CD14-positive monocyte (primary cell): ENCODE measurements at regions not wholly inside any gene's neighbourhood (a gene's known extent, or its start where the extent isn't known, plus 50 kb on each side); places are given as distances from the start of the nearest gene placed in this dataset.

ENCODE experiments used
- DNase-seq, 3 donors: peaks; one replicate each; pipeline ENCODE4 v3.0.0-alpha.2; 2011 to 2022
- H2AFZ ChIP-seq: 2 replicates; pipeline ENCODE4 v1.6.0; 2012; ENCODE audit warnings: mild to moderate bottlenecking, low read depth, low read length, inconsistent platforms; ENCODE audit not compliant: insufficient read depth, poor library complexity, severe bottlenecking
- H3K27ac ChIP-seq, 2 donors: 1 replicate in 1 of 2; 2 replicates in 1 of 2; pipeline ENCODE4 v1.5.1; 2012 to 2013; ENCODE audit warnings: low read length in 2 of 2, control low read depth in 1 of 2, inconsistent platforms in 1 of 2, low read depth in 1 of 2, mild to moderate bottlenecking in 1 of 2
- H3K27me3 ChIP-seq, 2 donors: one replicate each; pipeline versions ENCODE4 v1.6.0 to v1.6.1; 2011 to 2013; ENCODE audit warnings: low read length in 2 of 2; ENCODE audit not compliant: control insufficient read depth in 2 of 2, insufficient read depth in 2 of 2
- H3K36me3 ChIP-seq, 2 donors: replicated peaks in 1 of 2; 1 replicate in 1 of 2; 2 replicates in 1 of 2; pipeline versions ENCODE4 v1.5.1 to v1.6.1; 2012 to 2013; ENCODE audit warnings: low read length in 2 of 2, control low read depth in 1 of 2, inconsistent platforms in 1 of 2, mild to moderate bottlenecking in 1 of 2; ENCODE audit not compliant: insufficient read depth in 2 of 2, control insufficient read depth in 1 of 2
- H3K4me1 ChIP-seq, 2 donors: 1 replicate in 1 of 2; 2 replicates in 1 of 2; pipeline versions ENCODE4 v1.5.1 to v1.6.1; 2012 to 2013; ENCODE audit warnings: low read length in 2 of 2, control low read depth in 1 of 2, inconsistent platforms in 1 of 2, mild to moderate bottlenecking in 1 of 2, moderate library complexity in 1 of 2; ENCODE audit not compliant: insufficient read depth in 2 of 2, control insufficient read depth in 1 of 2
- H3K4me2 ChIP-seq: replicated peaks from 2 replicates; pipeline ENCODE3; 2012; ENCODE audit warnings: low read length, moderate library complexity, mild to moderate bottlenecking; ENCODE audit not compliant: poor library complexity, severe bottlenecking; ENCODE audit errors: extremely low read depth
- H3K4me3 ChIP-seq, 3 experiments: fragments of 200-600 bp in 1 of 3; sonication (generic) in 1 of 3; replicated peaks in 1 of 3; 1 replicate in 2 of 3; 2 replicates in 1 of 3; pipeline ENCODE4 v1.5.1; 2011 to 2013; ENCODE audit warnings: low read length in 3 of 3, mild to moderate bottlenecking in 3 of 3, control low read depth in 2 of 3, low read depth in 2 of 3, inconsistent platforms in 1 of 3, moderate library complexity in 1 of 3
- H3K79me2 ChIP-seq: 2 replicates; pipeline ENCODE4 v1.6.0; 2012; ENCODE audit warnings: mild to moderate bottlenecking, control low read depth, inconsistent platforms, low read length, moderate library complexity; ENCODE audit not compliant: insufficient read depth
- H3K9ac ChIP-seq: 2 replicates; pipeline ENCODE4 v1.6.0; 2017; ENCODE audit warnings: low read length, mild to moderate bottlenecking; ENCODE audit not compliant: insufficient read depth, poor library complexity, severe bottlenecking
- H3K9me3 ChIP-seq, 2 donors: replicated peaks in 1 of 2; 1 replicate in 1 of 2; 2 replicates in 1 of 2; pipeline versions ENCODE4 v1.5.1 to v1.6.1; 2012 to 2013; ENCODE audit warnings: low read length in 2 of 2, control low read depth in 1 of 2; ENCODE audit not compliant: control insufficient read depth in 1 of 2, insufficient read depth in 1 of 2
- H4K20me1 ChIP-seq: 2 replicates; pipeline ENCODE4 v1.6.0; 2012; ENCODE audit warnings: mild to moderate bottlenecking, low read length, control low read depth, moderate library complexity; ENCODE audit not compliant: insufficient read depth
- H3K27ac Mint-ChIP-seq, 7 donors: one replicate each; pipeline ENCODE4 v1.8.0; 2020; ENCODE audit warnings: mild to moderate bottlenecking in 7 of 7, mixed read lengths in 7 of 7, moderate library complexity in 6 of 7, inconsistent platforms in 2 of 7
- H3K27me3 Mint-ChIP-seq, 3 donors: one replicate each; pipeline ENCODE4 v1.8.0; 2021 to 2022; ENCODE audit warnings: low read depth in 3 of 3, mild to moderate bottlenecking in 3 of 3, mixed read lengths in 3 of 3, moderate library complexity in 3 of 3, inconsistent platforms in 1 of 3
- H3K36me3 Mint-ChIP-seq, 2 donors: one replicate each; pipeline ENCODE4 v1.8.0; 2020; ENCODE audit warnings: mixed read lengths in 2 of 2, inconsistent platforms in 1 of 2, mild to moderate bottlenecking in 1 of 2
- H3K4me1 Mint-ChIP-seq: one replicate; pipeline ENCODE4 v1.8.0; 2020; ENCODE audit warnings: mild to moderate bottlenecking, mixed read lengths
- H3K4me3 Mint-ChIP-seq, 2 donors: one replicate each; pipeline ENCODE4 v1.8.0; 2020; ENCODE audit warnings: mild to moderate bottlenecking in 2 of 2, mixed read lengths in 2 of 2, moderate library complexity in 1 of 2
- H3K9me3 Mint-ChIP-seq, 7 donors: one replicate each; pipeline ENCODE4 v1.8.0; 2020 to 2022; ENCODE audit warnings: mixed read lengths in 7 of 7, mild to moderate bottlenecking in 6 of 7, moderate library complexity in 6 of 7, inconsistent platforms in 2 of 7
- CTCF ChIP-seq: fragments of 200-600 bp; IDR thresholded peaks from one replicate; pipeline ENCODE4 v1.8.0; 2022; ENCODE audit warnings: antibody characterized with exemption, mild to moderate bottlenecking
- WGBS: methylation state at CpG from one replicate; pipeline ENCODE4 v1.1.5; 2013; ENCODE audit warnings: missing lambda C conversion rate; ENCODE audit not compliant: insufficient coverage; 5-methylcytosine and 5-hydroxymethylcytosine counted together
- intact Hi-C, 2 donors: fragments of 100-400 bp; cut with micrococcal nuclease; formaldehyde crosslinking; loops; one replicate each; pipeline versions ENCODE4 v1.15.0 to v1.15.1; 2023

GRCh38 chr10:109770663-109771062 is 152.6 kb downstream of the XPNPEP1 start:
- Histone ChIP-seq H3K36me3 (no peaks in the 10 kb centered on the region), H3K79me2 (no peaks in the 10 kb centered on the region), H2AFZ (no peak overlapping the region), H3K27me3 (no peaks in the 10 kb centered on the region), H3K27ac (no peak overlapping the region), H3K4me3 (no peak overlapping the region), H3K9ac (no peak overlapping the region), H4K20me1 (no peaks in the 10 kb centered on the region), H3K4me2 (no peak overlapping the region), H3K4me1 (no peaks in the 10 kb centered on the region), H3K9me3 (no peaks in the 10 kb centered on the region)
- H3K4me3 Mint-ChIP-seq = no peak overlapping the region
- H3K27ac Mint-ChIP-seq = no peak overlapping the region
- H3K4me1 Mint-ChIP-seq = no peaks in the 10 kb centered on the region
- DNase-seq = no peak
- intact Hi-C loops = no loop called here
- peaks cover 0 to 1% (median 0%) of the 10 kb centered on the region in 3 donors for H3K27me3 Mint-ChIP-seq
- H3K9me3 Mint-ChIP-seq = peaks cover 0 to 4% (median 0%) of the 10 kb centered on the region in 7 donors
- no peak for TF ChIP-seq CTCF
- no peaks in the 10 kb centered on the region for H3K36me3 Mint-ChIP-seq
- no CpG with 5 or more reads among the region's 1 CpG for WGBS

GRCh38 chr10:109769966-109770365 is 153.3 kb downstream of the XPNPEP1 start:
- H3K9ac ChIP-seq = no peak overlapping the region
- no peaks in the 10 kb centered on the region for H3K4me1 ChIP-seq
- H3K79me2 ChIP-seq = no peaks in the 10 kb centered on the region
- no peaks in the 10 kb centered on the region for H3K27me3 ChIP-seq
- no peaks in the 10 kb centered on the region for H3K36me3 Mint-ChIP-seq
- no peak overlapping the region for H3K27ac ChIP-seq
- intact Hi-C loops = no loop called here
- peaks cover 0 to 4% (median 0%) of the 10 kb centered on the region in 7 donors for H3K9me3 Mint-ChIP-seq
- H3K4me2 ChIP-seq = no peak overlapping the region
- no peaks in the 10 kb centered on the region for H3K36me3 ChIP-seq
- H3K4me3 Mint-ChIP-seq = no peak overlapping the region
- H3K27ac Mint-ChIP-seq = no peak overlapping the region
- H3K9me3 ChIP-seq = no peaks in the 10 kb centered on the region
- H3K27me3 Mint-ChIP-seq = no peaks in the 10 kb centered on the region
- H3K4me3 ChIP-seq = no peak overlapping the region
- no peak for DNase-seq
- no peaks in the 10 kb centered on the region for H4K20me1 ChIP-seq
- H2AFZ ChIP-seq = no peak overlapping the region
- H3K4me1 Mint-ChIP-seq = no peaks in the 10 kb centered on the region
- no peak for TF ChIP-seq CTCF
- no CpG with 5 or more reads among the region's 2 CpGs for WGBS
